Hepatocyte (in vitro differentiated cells): ENCODE measurements at regions not wholly inside any gene's neighbourhood (a gene's known extent, or its start where the extent isn't known, plus 50 kb on each side); places are given as distances from the start of the nearest gene placed in this dataset.
A peak's percentile ranks its signal among the peaks of the same experiment; 100 is the strongest.

Experiments used
- DNase-seq: peaks from one replicate; pipeline ENCODE4 v3.0.0-alpha.2; 2016; ENCODE audit warnings: low spot score
- H2AFZ ChIP-seq: fragments of 200-600 bp; sonication (generic); 2 replicates; pipeline ENCODE4 v1.6.0; 2016; ENCODE audit warnings: antibody characterized with exemption, mild to moderate bottlenecking
- H3K27ac ChIP-seq: fragments of 200-600 bp; sonication (generic); 2 replicates; pipeline ENCODE4 v1.5.1; 2016; ENCODE audit warnings: mild to moderate bottlenecking
- H3K27me3 ChIP-seq: fragments of 200-600 bp; sonication (generic); 2 replicates; pipeline ENCODE4 v1.6.1; 2016
- H3K36me3 ChIP-seq: fragments of 200-600 bp; sonication (generic); replicated peaks from 2 replicates; pipeline ENCODE4 v1.5.1; 2016; ENCODE audit warnings: low read depth; ENCODE audit not compliant: insufficient read depth
- H3K4me1 ChIP-seq: fragments of 200-600 bp; sonication (generic); 2 replicates; pipeline ENCODE4 v1.5.1; 2016; ENCODE audit warnings: mild to moderate bottlenecking, moderate library complexity; ENCODE audit not compliant: insufficient read depth
- H3K4me2 ChIP-seq: fragments of 200-600 bp; sonication (generic); 2 replicates; pipeline ENCODE4 v1.6.0; 2016
- H3K4me3 ChIP-seq: fragments of 200-600 bp; sonication (generic); 2 replicates; pipeline ENCODE4 v1.5.1; 2016; ENCODE audit warnings: mild to moderate bottlenecking
- H3K79me2 ChIP-seq: fragments of 200-600 bp; sonication (generic); 2 replicates; pipeline ENCODE4 v1.6.0; 2017; ENCODE audit warnings: mild to moderate bottlenecking
- H3K9me2 ChIP-seq: fragments of 200-600 bp; sonication (generic); replicated peaks from 2 replicates; pipeline ENCODE4 v1.6.0; 2017; ENCODE audit warnings: mild to moderate bottlenecking; ENCODE audit not compliant: insufficient read depth
- H3K9me3 ChIP-seq: fragments of 200-600 bp; sonication (generic); 2 replicates; pipeline ENCODE4 v1.5.1; 2016; ENCODE audit warnings: low read depth, mild to moderate bottlenecking
- H4K20me1 ChIP-seq: fragments of 200-600 bp; sonication (generic); 2 replicates; pipeline ENCODE4 v1.6.0; 2016; ENCODE audit warnings: mild to moderate bottlenecking; ENCODE audit not compliant: insufficient read depth, poor library complexity, severe bottlenecking
- EZH2 ChIP-seq: fragments of 200-600 bp; sonication (generic); IDR thresholded peaks from 2 replicates; pipeline ENCODE4 v1.6.1; 2016; ENCODE audit warnings: antibody characterized with exemption, mild to moderate bottlenecking, borderline replicate concordance
- EZH2phosphoT487 ChIP-seq: fragments of 200-600 bp; sonication (generic); IDR thresholded peaks from one replicate; pipeline ENCODE4 v1.6.1; 2018; ENCODE audit warnings: antibody characterized with exemption, mild to moderate bottlenecking, low read depth, moderate library complexity; ENCODE audit not compliant: unreplicated experiment, severe bottlenecking
- WGBS: methylation state at CpG from one replicate; pipeline ENCODE4 v1.1.6; 2016; ENCODE audit warnings: low lambda C conversion rate; ENCODE audit errors: missing lambda C conversion rate; 5-methylcytosine and 5-hydroxymethylcytosine counted together
- TF ChIP-seq, protein P1 (sequence below): fragments of 200-600 bp; sonication (generic); IDR thresholded peaks from 2 replicates; pipeline ENCODE4 v1.5.1; 2016; ENCODE audit warnings: antibody characterized with exemption, mild to moderate bottlenecking; ENCODE audit not compliant: poor library complexity

DNA sequence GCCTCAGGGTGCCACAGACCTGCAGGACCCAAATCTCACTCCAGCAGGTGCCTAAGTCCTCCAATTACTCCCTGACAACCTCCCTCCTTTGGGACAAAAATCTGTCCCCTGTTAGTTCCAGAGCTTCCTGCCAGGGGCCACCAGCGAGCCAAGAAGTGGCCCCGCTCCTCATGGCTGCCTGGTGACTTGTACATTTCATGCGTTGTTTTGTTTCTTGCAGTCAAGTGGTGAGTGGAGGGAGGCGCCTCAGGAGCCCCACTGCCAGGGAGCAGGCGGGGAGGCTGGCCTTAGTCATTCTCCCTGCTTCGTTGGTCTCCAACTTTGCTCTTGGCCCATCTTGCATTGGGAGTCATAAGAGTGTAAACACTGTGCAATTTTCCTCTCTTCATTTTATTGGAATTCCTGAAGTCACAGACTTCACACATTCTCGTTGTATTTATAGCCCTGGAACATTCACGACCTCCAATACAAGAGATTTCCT lies 81.3 kb downstream of the KCNF1 start:
- Histone ChIP-seq H3K9me2 (no peaks in the 10 kb centered on the region), H3K27me3 (no peaks in the 10 kb centered on the region), H3K27ac (no peak overlapping the region), H3K79me2 (no peaks in the 10 kb centered on the region), H3K4me2 (no peak overlapping the region), H3K4me1 (no peaks in the 10 kb centered on the region), H3K36me3 (no peaks in the 10 kb centered on the region), H2AFZ (no peak overlapping the region), H3K9me3 (no peaks in the 10 kb centered on the region), H3K4me3 (no peak overlapping the region), H4K20me1 (no peaks in the 10 kb centered on the region)
- WGBS: 70% methylated on average over 8 of the region's 8 CpGs
- DNase-seq: no peak
- TF ChIP-seq EZH2phosphoT487 (no peak), EZH2 (no peak)
- TF ChIP-seq, protein P1, sequence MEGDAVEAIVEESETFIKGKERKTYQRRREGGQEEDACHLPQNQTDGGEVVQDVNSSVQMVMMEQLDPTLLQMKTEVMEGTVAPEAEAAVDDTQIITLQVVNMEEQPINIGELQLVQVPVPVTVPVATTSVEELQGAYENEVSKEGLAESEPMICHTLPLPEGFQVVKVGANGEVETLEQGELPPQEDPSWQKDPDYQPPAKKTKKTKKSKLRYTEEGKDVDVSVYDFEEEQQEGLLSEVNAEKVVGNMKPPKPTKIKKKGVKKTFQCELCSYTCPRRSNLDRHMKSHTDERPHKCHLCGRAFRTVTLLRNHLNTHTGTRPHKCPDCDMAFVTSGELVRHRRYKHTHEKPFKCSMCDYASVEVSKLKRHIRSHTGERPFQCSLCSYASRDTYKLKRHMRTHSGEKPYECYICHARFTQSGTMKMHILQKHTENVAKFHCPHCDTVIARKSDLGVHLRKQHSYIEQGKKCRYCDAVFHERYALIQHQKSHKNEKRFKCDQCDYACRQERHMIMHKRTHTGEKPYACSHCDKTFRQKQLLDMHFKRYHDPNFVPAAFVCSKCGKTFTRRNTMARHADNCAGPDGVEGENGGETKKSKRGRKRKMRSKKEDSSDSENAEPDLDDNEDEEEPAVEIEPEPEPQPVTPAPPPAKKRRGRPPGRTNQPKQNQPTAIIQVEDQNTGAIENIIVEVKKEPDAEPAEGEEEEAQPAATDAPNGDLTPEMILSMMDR: no peak

DNA sequence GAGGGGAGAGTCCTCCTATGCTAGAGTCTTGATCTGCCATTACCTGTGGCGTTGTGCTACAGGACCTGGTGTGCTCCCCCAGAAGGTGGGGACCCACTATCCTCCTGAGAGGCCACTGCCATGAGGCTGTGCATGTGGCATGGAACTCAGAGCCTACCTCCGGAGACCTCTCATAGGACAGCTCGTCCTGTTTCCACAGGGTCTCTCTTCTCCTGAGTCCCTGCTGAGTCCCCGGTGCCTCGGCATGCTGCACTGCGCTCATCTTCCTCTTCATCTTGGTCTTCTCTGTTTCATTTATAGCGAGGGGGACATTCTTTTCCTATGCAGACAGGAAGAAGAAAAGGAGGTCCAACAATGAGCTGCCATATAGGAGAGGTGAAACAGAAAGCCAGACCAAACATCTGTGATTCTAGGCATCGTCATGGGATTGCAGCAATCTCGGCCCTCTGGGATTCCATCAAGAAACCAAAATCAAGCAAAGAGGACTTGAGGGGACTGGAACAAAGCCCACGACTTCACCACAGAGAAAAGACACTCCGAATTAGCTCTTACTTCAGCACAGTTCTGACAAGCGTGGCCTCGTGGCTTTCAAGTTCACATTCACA lies 83.7 kb downstream of the KCNF1 start:
- Histone ChIP-seq H3K9me2 (no peaks in the 10 kb centered on the region), H3K4me3 (no peak overlapping the region), H3K4me1 (no peaks in the 10 kb centered on the region), H3K27ac (no peak overlapping the region), H3K27me3 (no peaks in the 10 kb centered on the region), H3K79me2 (no peaks in the 10 kb centered on the region), H2AFZ (no peak overlapping the region), H3K4me2 (no peak overlapping the region), H4K20me1 (no peaks in the 10 kb centered on the region), H3K36me3 (no peaks in the 10 kb centered on the region), H3K9me3 (no peaks in the 10 kb centered on the region)
- TF ChIP-seq EZH2: no peak
- no peak for TF ChIP-seq EZH2phosphoT487
- TF ChIP-seq, protein P1: no peak
- WGBS: 93% methylated on average over 13 of the region's 13 CpGs
- DNase-seq: no peak

DNA sequence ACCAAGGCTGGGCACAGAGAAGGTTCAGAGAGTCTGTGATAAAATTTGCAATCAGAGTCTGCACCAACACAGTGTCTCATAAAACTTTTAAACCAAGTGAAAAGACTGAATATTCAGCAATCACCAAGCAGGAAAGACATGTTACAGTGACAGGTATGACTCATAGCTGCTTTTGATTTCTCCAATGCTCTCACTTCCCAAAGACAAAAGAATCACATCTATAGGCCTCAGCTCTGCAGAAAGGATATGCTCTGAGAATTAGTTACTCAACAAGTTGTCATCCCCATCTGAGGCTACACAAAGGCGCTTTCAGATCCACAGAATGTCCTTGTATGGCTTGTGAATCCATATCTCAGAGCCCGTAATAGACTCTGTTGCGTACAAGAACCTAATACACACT lies 92.5 kb downstream of the KCNF1 start:
- no peaks in the 10 kb centered on the region for H3K9me3 ChIP-seq
- H3K79me2 ChIP-seq: no peaks in the 10 kb centered on the region
- WGBS: 91% methylated on average over 3 of the region's 3 CpGs
- H3K4me1 ChIP-seq: no peaks in the 10 kb centered on the region
- no peak overlapping the region for H3K4me2 ChIP-seq
- H2AFZ ChIP-seq: no peak overlapping the region
- no peaks in the 10 kb centered on the region for H4K20me1 ChIP-seq
- DNase-seq: peak; percentile 18
- H3K9me2 ChIP-seq: no peaks in the 10 kb centered on the region
- no peaks in the 10 kb centered on the region for H3K27me3 ChIP-seq
- no peaks in the 10 kb centered on the region for H3K36me3 ChIP-seq
- TF ChIP-seq EZH2 (no peak), EZH2phosphoT487 (no peak)
- TF ChIP-seq, protein P1: no peak
- no peak overlapping the region for H3K27ac ChIP-seq
- H3K4me3 ChIP-seq: no peak overlapping the region

DNA sequence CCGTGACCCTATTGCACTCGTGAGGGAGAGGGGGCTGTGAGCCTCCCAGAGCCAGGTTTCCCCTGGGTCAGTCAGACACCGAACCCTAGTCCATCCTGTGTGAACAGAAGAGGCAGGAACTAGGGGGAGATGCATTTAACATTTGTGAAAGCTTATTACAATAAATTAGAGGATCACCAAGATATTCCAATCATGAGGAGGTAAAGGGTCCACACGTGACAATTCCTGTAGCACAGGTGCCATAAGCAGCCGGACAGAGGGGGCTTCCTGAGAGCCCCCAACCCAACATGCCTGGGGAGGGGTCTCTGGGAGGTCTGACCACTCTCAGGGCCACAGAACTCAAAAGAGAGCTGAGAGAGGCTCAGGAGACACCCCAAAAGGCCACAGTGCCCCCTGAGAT lies 93.3 kb downstream of the KCNF1 start:
- WGBS: 85% methylated on average over 5 of the region's 5 CpGs

More for the DNA sequence above, 93.3 kb downstream of the KCNF1 start:
- Histone ChIP-seq H3K27me3 (no peaks in the 10 kb centered on the region), H3K9me2 (no peaks in the 10 kb centered on the region), H3K4me1 (no peaks in the 10 kb centered on the region), H2AFZ (no peak overlapping the region), H3K36me3 (no peaks in the 10 kb centered on the region), H3K27ac (no peak overlapping the region), H3K79me2 (no peaks in the 10 kb centered on the region), H4K20me1 (no peaks in the 10 kb centered on the region), H3K4me2 (no peak overlapping the region), H3K9me3 (no peaks in the 10 kb centered on the region), H3K4me3 (no peak overlapping the region)
- DNase-seq: no peak
- TF ChIP-seq, protein P1: no peak
- TF ChIP-seq EZH2phosphoT487 (no peak), EZH2 (no peak)
